Heart left ventricle (tissue), 16 donors: ENCODE measurements at regions not wholly inside any gene's neighbourhood (a gene's known extent, or its start where the extent isn't known, plus 50 kb on each side); places are given as distances from the start of the nearest gene placed in this dataset.

Experiments used
- ATAC-seq, 4 donors: fragments of 200-7000 bp; cut with Tn5 transposase; one replicate each; pipeline ENCODE4 v1.9.1; 2020 to 2022; ENCODE audit warnings: moderate library complexity in 4 of 4, mild to moderate bottlenecking in 3 of 4, moderate number of reproducible peaks in 1 of 4
- DNase-seq, 5 donors: peaks; one replicate each; pipeline ENCODE4 v3.0.0-alpha.2; 2020
- H3K27ac ChIP-seq, 12 donors: fragments of 200-600 bp; sonication (generic) in 4 of 12; one replicate each; pipeline versions ENCODE4 v1.5.0 to v1.8.0; 2016 to 2022; ENCODE audit warnings: mild to moderate bottlenecking in 2 of 12
- H3K27me3 ChIP-seq, 9 donors: fragments of 200-600 bp; sonication (generic) in 2 of 9; one replicate each; pipeline versions ENCODE4 v1.5.1 to v1.8.0; 2016 to 2022; ENCODE audit warnings: mild to moderate bottlenecking in 3 of 9
- H3K36me3 ChIP-seq, 9 donors: fragments of 200-600 bp; sonication (generic) in 2 of 9; one replicate each; pipeline versions ENCODE4 v1.5.0 to v1.8.0; 2018 to 2022; ENCODE audit warnings: mild to moderate bottlenecking in 2 of 9
- H3K4me1 ChIP-seq, 12 donors: fragments of 200-600 bp; sonication (generic) in 4 of 12; one replicate each; pipeline versions ENCODE4 v1.5.0 to v1.8.0; 2016 to 2022; ENCODE audit warnings: mild to moderate bottlenecking in 3 of 12
- H3K4me3 ChIP-seq, 12 donors: fragments of 200-600 bp; sonication (generic) in 4 of 12; one replicate each; pipeline versions ENCODE4 v1.5.0 to v1.8.0; 2017 to 2022; ENCODE audit warnings: mild to moderate bottlenecking in 9 of 12, moderate library complexity in 4 of 12
- H3K9me3 ChIP-seq, 12 donors: fragments of 200-600 bp; sonication (generic) in 4 of 12; one replicate each; pipeline versions ENCODE4 v1.5.0 to v1.8.0; 2016 to 2022; ENCODE audit warnings: mild to moderate bottlenecking in 1 of 12
- CTCF ChIP-seq, 12 donors: fragments of 200-600 bp; sonication (generic) in 4 of 12; IDR thresholded peaks; one replicate each; pipeline versions ENCODE4 v1.5.0 to v1.8.0; 2018 to 2022; ENCODE audit warnings: antibody characterized with exemption in 12 of 12, mild to moderate bottlenecking in 5 of 12
- POLR2A ChIP-seq, 2 donors: fragments of 450-650 bp; IDR thresholded peaks; one replicate each; pipeline ENCODE4 v1.6.1; 2017; ENCODE audit warnings: antibody characterized with exemption in 2 of 2, mild to moderate bottlenecking in 2 of 2, moderate library complexity in 2 of 2
- WGBS, 4 donors: extraction: QIAGEN DNeasy Blood & Tissue Kit in 2 of 4; methylation state at CpG; one replicate each; pipeline versions ENCODE4 v1.1.5 to v1.1.7; 2013 to 2018; 5-methylcytosine and 5-hydroxymethylcytosine counted together
- intact Hi-C, 10 donors: fragments of 100-400 bp; cut with DNase I; formaldehyde crosslinking; loops; one replicate each; pipeline versions ENCODE4 v1.11.1 to v1.14.2; 2022
- donor health status: ischemic (EF 13 %, LVEDD 7.1; RV severe dilation, severe dysfunction).
- donor health status: healthy with polysubstance abuse.
- donor health status: DM: no; HTN: yes; CAD: no.
- donor health status: DM: no; HTN: no; CAD: no.
- donor health status: ischemic (EF 25% LVEDD 6.9; RV normal size, moderate dysfunction).
- donor health status: ischemic (EF 25% LVEDD 5.7; RV mildly dilated, moderate dysfunction).
- donor health status: healthy.
- donor health status: DM: yes; HTN: yes; CAD: no.
- donor health status: ischemic (EF 35%, LVEDD 5.7; RV mildly dilated, moderate dysfunction).
- donor health status: nonischemic (EF 11% LVEDD 7.7; RV severe dilation, severe dysfunction).
- donor health status: DM: yes; HTN: yes; CAD: no.
- donor health status: PGD.
- donor health status: ischemic (EF 29% LVEDD 5.4; RV normal size, mild dysfunction).
- donor health status: nonischemic (EF 23%, LVEDD 6.1; RV moderate dilation, normal function).

GRCh38 chr10:117668327-117669008 is 125.9 kb downstream of the EMX2 start:
- Histone ChIP-seq H3K4me1 (no peaks in the 10 kb centered on the region), H3K27me3 (peaks cover 0 to under 1% (median 0%) of the 10 kb centered on the region in 9 donors), H3K4me3 (no peak overlapping the region), H3K36me3 (no peaks in the 10 kb centered on the region), H3K9me3 (no peaks in the 10 kb centered on the region), H3K27ac (no peak overlapping the region)
- ATAC-seq (no peak), DNase-seq (no peak)
- intact Hi-C loops: no loop called here
- TF ChIP-seq POLR2A (IDR thresholded peaks at IDR 0.05) (no peak), CTCF (IDR thresholded peaks at IDR 0.05) (no peak)
- whole genome bisulfite sequencing, 4 donors: 36 to 71% (median 63%) methylated on average over 2 of the region's 2 CpGs

- 76 to 82% (median 80%) methylated on average over 6 of the region's 6 CpGs for WGBS, 4 donors
- Histone ChIP-seq H3K4me1 (no peaks in the 10 kb centered on the region), H3K27ac (no peak overlapping the region), H3K36me3 (no peaks in the 10 kb centered on the region), H3K9me3 (no peaks in the 10 kb centered on the region), H3K4me3 (no peak overlapping the region), H3K27me3 (peaks cover 0 to 7% (median 0%) of the 10 kb centered on the region in 9 donors)
- ATAC-seq: no peak
- TF ChIP-seq POLR2A (IDR thresholded peaks at IDR 0.05) (no peak), CTCF (IDR thresholded peaks at IDR 0.05) (no peak)
- no peak for DNase-seq
- intact Hi-C loops: no loop called here
These were observed 126.6 kb downstream of the EMX2 start for GRCh38 chr10:117669122-117669521.

GRCh38 chr10:117670116-117670904 is 127.8 kb downstream of the EMX2 start:
- no peak overlapping the region for H3K4me3 ChIP-seq
- TF ChIP-seq CTCF (IDR thresholded peaks at IDR 0.05) (no peak), POLR2A (IDR thresholded peaks at IDR 0.05) (no peak)
- 77 to 89% (median 82%) methylated on average over 7 of the region's 7 CpGs for WGBS, 4 donors
- DNase-seq (no peak), ATAC-seq (no peak)
- no peak overlapping the region for H3K27ac ChIP-seq
- intact Hi-C loops: no loop called here
- no peaks in the 10 kb centered on the region for H3K36me3 ChIP-seq
- H3K4me1 ChIP-seq: no peaks in the 10 kb centered on the region
- peaks cover 0 to 14% (median 0%) of the 10 kb centered on the region in 9 donors for H3K27me3 ChIP-seq
- no peaks in the 10 kb centered on the region for H3K9me3 ChIP-seq

GRCh38 chr10:117673230-117674010 is 130.9 kb downstream of the EMX2 start:
- Histone ChIP-seq H3K27ac (no peak overlapping the region), H3K36me3 (no peaks in the 10 kb centered on the region), H3K27me3 (peaks cover 0 to 14% (median 0%) of the 10 kb centered on the region in 9 donors), H3K4me1 (no peaks in the 10 kb centered on the region), H3K9me3 (no peaks in the 10 kb centered on the region), H3K4me3 (no peak overlapping the region)
- WGBS, 4 donors: 58 to 64% (median 61%) methylated on average over 8 of the region's 8 CpGs
- intact Hi-C loops: no loop called here
- no peak for TF ChIP-seq CTCF (IDR thresholded peaks at IDR 0.05)
- TF ChIP-seq POLR2A (IDR thresholded peaks at IDR 0.05): no peak
- no peak for DNase-seq
- no peak for ATAC-seq
